Neural progenitor cell (in vitro differentiated cells): ENCODE measurements at regions not wholly inside any gene's neighbourhood (a gene's known extent, or its start where the extent isn't known, plus 50 kb on each side); places are given as distances from the start of the nearest gene placed in this dataset.
"Not testable (repeated sequence)": the region's sequence is repeated elsewhere in the genome, so short reads cannot be mapped to it uniquely, and the experiment has no call there.

Experiments used
- DNase-seq: peaks from one replicate; pipeline ENCODE4 v3.0.0-alpha.2; 2016; ENCODE audit warnings: low spot score
- H2AFZ ChIP-seq: fragments of 200-600 bp; sonication (generic); replicated peaks from 2 replicates; pipeline ENCODE4 v1.6.1; 2016; ENCODE audit warnings: antibody characterized with exemption
- H3F3A ChIP-seq: fragments of 200-600 bp; sonication (generic); 2 replicates; pipeline ENCODE4 v1.6.1; 2016; ENCODE audit warnings: antibody characterized with exemption, low read depth
- H3K27ac ChIP-seq: fragments of 200-600 bp; sonication (generic); 2 replicates; pipeline ENCODE4 v1.5.1; 2016; ENCODE audit warnings: mild to moderate bottlenecking
- H3K27me3 ChIP-seq: fragments of 200-600 bp; sonication (generic); 2 replicates; pipeline ENCODE4 v1.6.1; 2016; ENCODE audit warnings: mild to moderate bottlenecking, moderate library complexity
- H3K36me3 ChIP-seq: fragments of 200-600 bp; sonication (generic); 2 replicates; pipeline ENCODE4 v1.5.1; 2016
- H3K4me1 ChIP-seq: fragments of 200-600 bp; sonication (generic); 2 replicates; pipeline ENCODE4 v1.6.1; 2016; ENCODE audit warnings: mixed run types
- H3K4me2 ChIP-seq: fragments of 200-600 bp; sonication (generic); 2 replicates; pipeline ENCODE4 v1.6.1; 2016
- H3K4me3 ChIP-seq: fragments of 200-600 bp; sonication (generic); 2 replicates; pipeline ENCODE4 v1.5.1; 2016
- H3K79me2 ChIP-seq: fragments of 200-600 bp; sonication (generic); 2 replicates; pipeline ENCODE4 v1.6.1; 2016; ENCODE audit warnings: low read depth
- H3K9ac ChIP-seq: fragments of 200-600 bp; sonication (generic); 2 replicates; pipeline ENCODE4 v1.6.1; 2016
- H3K9me3 ChIP-seq: fragments of 200-600 bp; sonication (generic); 2 replicates; pipeline ENCODE4 v1.5.1; 2016; ENCODE audit warnings: low read depth
- H4K20me1 ChIP-seq: fragments of 200-600 bp; sonication (generic); 2 replicates; pipeline ENCODE4 v1.6.1; 2016; ENCODE audit warnings: low read depth
- H3K27ac Mint-ChIP-seq: 3 replicates; pipeline ENCODE4 v1.8.0; 2021; ENCODE audit warnings: mixed read lengths
- H3K27me3 Mint-ChIP-seq: 2 replicates; pipeline ENCODE4 v1.8.0; 2022; ENCODE audit warnings: low read depth, mild to moderate bottlenecking, inconsistent platforms, moderate library complexity, mixed read lengths; ENCODE audit not compliant: insufficient read depth
- H3K36me3 Mint-ChIP-seq: 3 replicates; pipeline ENCODE4 v1.8.0; 2021; ENCODE audit warnings: mixed read lengths
- H3K4me1 Mint-ChIP-seq: 3 replicates; pipeline ENCODE4 v1.8.0; 2021; ENCODE audit warnings: mixed read lengths
- H3K4me3 Mint-ChIP-seq: 3 replicates; pipeline ENCODE4 v1.8.0; 2021; ENCODE audit warnings: mild to moderate bottlenecking, moderate library complexity, mixed read lengths
- H3K9me3 Mint-ChIP-seq: 3 replicates; pipeline ENCODE4 v1.8.0; 2020; ENCODE audit warnings: mixed read lengths
- CTCF ChIP-seq: fragments of 200-600 bp; sonication (generic); IDR thresholded peaks from 2 replicates; pipeline ENCODE4 v1.5.1; 2017; ENCODE audit warnings: antibody characterized with exemption, mild to moderate bottlenecking
- EZH2 ChIP-seq: fragments of 200-600 bp; sonication (generic); IDR thresholded peaks from 2 replicates; pipeline ENCODE4 v1.6.1; 2017; ENCODE audit warnings: antibody characterized with exemption, mild to moderate bottlenecking, moderate library complexity
- EZH2phosphoT487 ChIP-seq: fragments of 200-600 bp; sonication (generic); IDR thresholded peaks from 2 replicates; pipeline ENCODE4 v1.6.1; 2017; ENCODE audit warnings: antibody characterized with exemption

GRCh38 chr12:104888481-104888880 lies 69.6 kb downstream of the SLC41A2 start:
- H3K4me1 ChIP-seq: no peaks in the 10 kb centered on the region
- peaks cover 5% of the 10 kb centered on the region for H3K9me3 Mint-ChIP-seq
- H3K27me3 Mint-ChIP-seq: no peaks in the 10 kb centered on the region
- H3F3A ChIP-seq: no peaks in the 10 kb centered on the region
- no peak overlapping the region for H3K27ac Mint-ChIP-seq
- no peaks in the 10 kb centered on the region for H3K27me3 ChIP-seq
- no peaks in the 10 kb centered on the region for H3K79me2 ChIP-seq
- no peak overlapping the region for H3K27ac ChIP-seq
- no peaks in the 10 kb centered on the region for H3K36me3 Mint-ChIP-seq
- H3K4me1 Mint-ChIP-seq: no peaks in the 10 kb centered on the region
- no peaks in the 10 kb centered on the region for H4K20me1 ChIP-seq
- no peak overlapping the region for H3K4me3 ChIP-seq
- no peak overlapping the region for H3K4me2 ChIP-seq
- DNase-seq: no peak
- no peak overlapping the region for H3K9ac ChIP-seq
- H3K4me3 Mint-ChIP-seq: no peak overlapping the region
- no peak for TF ChIP-seq EZH2phosphoT487
- no peaks in the 10 kb centered on the region for H3K9me3 ChIP-seq
- H3K36me3 ChIP-seq: no peaks in the 10 kb centered on the region
- no peak overlapping the region for H2AFZ ChIP-seq

GRCh38 chr12:104887452-104887851 lies 70.6 kb downstream of the SLC41A2 start:
- no peak for TF ChIP-seq CTCF
- TF ChIP-seq EZH2phosphoT487: no peak
- no peak for TF ChIP-seq EZH2
- Mint-ChIP-seq H3K27me3 (peaks cover 2% of the 10 kb centered on the region), H3K9me3 (peaks cover 7% of the 10 kb centered on the region)

GRCh38 chr12:104886418-104887401 lies 71.4 kb downstream of the SLC41A2 start:
- H3K36me3 Mint-ChIP-seq: no peaks in the 10 kb centered on the region
- DNase-seq: no peak

More at GRCh38 chr12:104887452-104887851, 70.6 kb downstream of the SLC41A2 start:
- Histone ChIP-seq H3K9me3 (no peaks in the 10 kb centered on the region), H3K27me3 (no peaks in the 10 kb centered on the region), H3K9ac (no peak overlapping the region), H3K79me2 (no peaks in the 10 kb centered on the region), H4K20me1 (no peaks in the 10 kb centered on the region), H3K4me3 (no peak overlapping the region), H3K36me3 (no peaks in the 10 kb centered on the region), H2AFZ (no peak overlapping the region), H3K27ac (no peak overlapping the region), H3K4me2 (no peak overlapping the region), H3F3A (no peaks in the 10 kb centered on the region), H3K4me1 (no peaks in the 10 kb centered on the region)
- H3K36me3 Mint-ChIP-seq: no peaks in the 10 kb centered on the region
- no peak for DNase-seq
- no peaks in the 10 kb centered on the region for H3K4me1 Mint-ChIP-seq
- H3K27ac Mint-ChIP-seq: no peak overlapping the region
- no peak overlapping the region for H3K4me3 Mint-ChIP-seq

GRCh38 chr12:104878858-104879257 lies 79.2 kb downstream of the SLC41A2 start:
- H4K20me1 ChIP-seq, DNase-seq, H3F3A ChIP-seq, H3K36me3 ChIP-seq, H3K9ac ChIP-seq, H3K27ac Mint-ChIP-seq, H3K4me2 ChIP-seq, H3K4me1 Mint-ChIP-seq, H3K27ac ChIP-seq, H3K27me3 ChIP-seq, H3K9me3 Mint-ChIP-seq, H3K4me1 ChIP-seq, H3K4me3 ChIP-seq, H3K36me3 Mint-ChIP-seq, H2AFZ ChIP-seq, H3K79me2 ChIP-seq, H3K9me3 ChIP-seq, H3K4me3 Mint-ChIP-seq, H3K27me3 Mint-ChIP-seq: not testable (repeated sequence)

More at GRCh38 chr12:104886418-104887401, 71.4 kb downstream of the SLC41A2 start:
- peaks cover 2% of the 10 kb centered on the region for H3K27me3 Mint-ChIP-seq
- H3K9me3 Mint-ChIP-seq: peaks cover 11% of the 10 kb centered on the region
- no peaks in the 10 kb centered on the region for H3K79me2 ChIP-seq
- H3K27me3 ChIP-seq: no peaks in the 10 kb centered on the region
- no peaks in the 10 kb centered on the region for H3K36me3 ChIP-seq
- no peak overlapping the region for H3K27ac Mint-ChIP-seq
- H3K4me1 ChIP-seq: no peaks in the 10 kb centered on the region
- no peak overlapping the region for H3K9ac ChIP-seq
- H3K4me3 ChIP-seq: no peak overlapping the region
- H4K20me1 ChIP-seq: no peaks in the 10 kb centered on the region
- no peaks in the 10 kb centered on the region for H3K9me3 ChIP-seq
- H3K27ac ChIP-seq: no peak overlapping the region
- no peak overlapping the region for H3K4me2 ChIP-seq
- no peak overlapping the region for H3K4me3 Mint-ChIP-seq
- H3F3A ChIP-seq: no peaks in the 10 kb centered on the region
- no peaks in the 10 kb centered on the region for H3K4me1 Mint-ChIP-seq
- TF ChIP-seq EZH2: no peak
- no peak overlapping the region for H2AFZ ChIP-seq
